ENCODE measurements at regions not wholly inside any gene's neighbourhood (a gene's known extent, or its start where the extent isn't known, plus 50 kb on each side); places are given as distances from the start of the nearest gene placed in this dataset.
"Not testable (repeated sequence)": the region's sequence is repeated elsewhere in the genome, so short reads cannot be mapped to it uniquely, and the experiment has no call there.

GRCh38 chr6:139474145-139475108 is 100.0 kb upstream of the CITED2 start:
- DNase-seq (ENCODE audit: low spot score): peak; percentile 89

GRCh38 chr6:139473731-139474130 is 99.3 kb upstream of the CITED2 start:
- peak; percentile 55 for DNase-seq (ENCODE audit: low spot score)

GRCh38 chr6:139473231-139473701 is 98.8 kb upstream of the CITED2 start:
- peak; percentile 83 for DNase-seq (ENCODE audit: low spot score)

- peak; percentile 39 for DNase-seq (ENCODE audit: low spot score)
Observed at GRCh38 chr6:139472351-139473015, 98.0 kb upstream of the CITED2 start.

DNA sequence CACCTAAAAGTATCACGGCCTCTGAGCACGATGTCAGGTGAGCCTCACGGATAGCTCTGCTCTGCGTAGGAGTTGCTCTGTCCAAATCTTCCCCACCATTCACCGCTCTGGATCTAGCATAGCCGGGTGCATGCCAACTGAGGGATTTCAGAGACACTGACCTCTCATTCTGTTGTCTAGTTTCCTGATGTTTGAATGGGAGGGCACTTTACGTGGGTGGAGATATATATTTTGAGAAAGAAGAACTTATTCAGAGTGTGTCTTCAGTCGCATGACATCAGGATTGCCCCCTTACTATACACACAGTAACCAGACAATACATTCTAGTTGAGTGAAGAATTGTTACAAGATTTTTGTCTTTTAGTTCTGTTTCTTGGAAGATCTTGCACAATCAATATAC is 96.5 kb upstream of the CITED2 start:
- no peak for DNase-seq (ENCODE audit: low spot score)

DNA sequence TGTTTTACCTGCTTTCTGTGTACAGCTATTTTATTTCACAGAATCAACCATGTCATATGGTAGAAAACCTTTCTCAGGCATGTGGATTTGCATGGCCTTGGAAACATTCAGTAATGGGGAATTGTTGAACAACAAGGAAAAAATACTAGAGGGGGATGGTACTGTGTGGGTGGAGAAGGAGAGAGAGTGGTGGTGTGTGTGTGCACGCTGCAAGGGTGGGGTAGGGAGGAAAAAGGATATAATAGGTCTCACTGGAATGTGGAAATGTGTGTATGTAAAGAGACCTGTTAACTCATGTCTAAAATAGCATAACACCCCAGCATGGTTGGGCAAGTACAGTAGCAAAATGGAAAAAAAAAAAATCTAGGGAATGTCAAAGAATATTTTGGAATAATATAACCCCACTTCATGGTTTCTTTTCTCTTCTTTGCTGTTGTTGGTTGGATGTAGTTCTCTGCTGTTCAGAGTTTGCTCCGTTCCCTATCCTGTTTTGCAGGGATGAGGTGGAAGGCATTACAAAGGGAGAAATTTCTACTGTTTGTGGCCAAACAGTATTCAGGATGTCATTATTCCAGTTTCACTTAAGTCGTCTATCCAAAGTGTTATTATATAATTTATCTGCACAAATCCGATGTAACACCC is 93.9 kb upstream of the CITED2 start:
- DNase-seq (ENCODE audit: low spot score): no peak

GRCh38 chr6:139457476-139457875 is 83.0 kb upstream of the CITED2 start:
- no peak for DNase-seq (ENCODE audit: low spot score)

- DNase-seq (ENCODE audit: low spot score): no peak
Observed at GRCh38 chr6:139452148-139452876, 77.9 kb upstream of the CITED2 start.

DNA sequence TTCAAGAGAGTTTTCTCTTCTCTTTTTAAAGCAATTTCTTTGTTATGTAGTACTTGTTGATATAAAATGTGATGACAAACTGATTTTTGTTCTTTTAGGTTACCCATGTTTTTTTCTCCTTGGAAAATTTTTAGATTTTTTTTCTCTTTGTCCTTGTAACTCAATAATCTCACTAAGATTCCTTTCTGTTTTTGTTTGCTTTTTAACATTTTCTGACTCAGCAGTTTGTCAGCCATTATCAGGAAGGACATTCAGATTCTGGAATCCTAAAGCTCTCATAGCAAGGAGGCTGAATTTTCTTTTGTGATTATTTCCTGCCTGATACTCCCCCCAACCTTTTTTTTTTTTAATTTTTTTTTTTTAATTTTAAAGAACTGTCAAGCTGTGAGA is 75.2 kb upstream of the CITED2 start:
- peak; percentile 57 for DNase-seq (ENCODE audit: low spot score)

GRCh38 chr6:139448998-139449610 is 74.7 kb upstream of the CITED2 start:
- DNase-seq (ENCODE audit: low spot score): no peak

DNA sequence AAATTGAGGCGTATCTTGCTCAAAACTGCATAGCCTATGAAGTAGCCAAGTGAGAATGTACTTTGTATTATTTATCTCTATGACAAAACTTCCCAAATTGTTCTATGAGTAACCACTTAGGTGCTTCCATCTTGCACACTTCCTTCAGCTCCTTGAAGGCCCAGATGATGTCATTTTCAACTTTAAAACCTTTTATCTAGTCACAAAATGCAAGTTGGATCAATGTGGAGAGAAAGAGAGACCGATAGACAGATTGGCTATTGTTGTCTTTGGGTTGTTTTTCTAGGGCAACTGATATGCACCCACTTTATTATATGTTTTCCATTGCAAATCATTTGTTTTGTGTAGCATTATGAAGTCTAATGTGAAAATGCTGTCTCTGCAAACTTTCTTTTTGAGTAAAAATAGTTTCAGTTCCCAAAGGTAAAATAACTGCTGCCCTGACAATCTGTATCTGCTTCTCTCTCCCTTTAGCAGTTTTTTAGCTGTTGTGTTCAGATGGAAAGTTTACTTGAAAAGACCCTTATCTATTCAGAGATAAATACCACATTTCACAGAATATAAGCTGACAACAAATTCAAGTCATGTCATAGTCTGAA is 73.7 kb upstream of the CITED2 start:
- peak; percentile 62 for DNase-seq (ENCODE audit: low spot score)

DNA sequence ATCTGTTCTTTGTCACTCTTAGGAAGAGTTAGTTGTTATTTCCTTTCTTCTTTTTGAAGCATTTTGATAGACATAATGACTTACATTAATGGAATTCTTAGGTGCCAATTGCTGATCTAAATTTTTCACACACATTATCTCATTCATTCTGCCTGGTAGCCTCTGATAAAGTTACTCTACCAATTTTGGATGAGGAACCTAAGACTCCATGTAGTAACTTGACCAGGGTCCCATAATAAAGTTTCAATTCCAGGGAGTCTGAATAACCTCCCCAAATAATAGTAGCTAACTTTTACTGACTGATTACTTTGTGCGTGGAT is 73.2 kb upstream of the CITED2 start:
- no peak for DNase-seq (ENCODE audit: low spot score)

DNA sequence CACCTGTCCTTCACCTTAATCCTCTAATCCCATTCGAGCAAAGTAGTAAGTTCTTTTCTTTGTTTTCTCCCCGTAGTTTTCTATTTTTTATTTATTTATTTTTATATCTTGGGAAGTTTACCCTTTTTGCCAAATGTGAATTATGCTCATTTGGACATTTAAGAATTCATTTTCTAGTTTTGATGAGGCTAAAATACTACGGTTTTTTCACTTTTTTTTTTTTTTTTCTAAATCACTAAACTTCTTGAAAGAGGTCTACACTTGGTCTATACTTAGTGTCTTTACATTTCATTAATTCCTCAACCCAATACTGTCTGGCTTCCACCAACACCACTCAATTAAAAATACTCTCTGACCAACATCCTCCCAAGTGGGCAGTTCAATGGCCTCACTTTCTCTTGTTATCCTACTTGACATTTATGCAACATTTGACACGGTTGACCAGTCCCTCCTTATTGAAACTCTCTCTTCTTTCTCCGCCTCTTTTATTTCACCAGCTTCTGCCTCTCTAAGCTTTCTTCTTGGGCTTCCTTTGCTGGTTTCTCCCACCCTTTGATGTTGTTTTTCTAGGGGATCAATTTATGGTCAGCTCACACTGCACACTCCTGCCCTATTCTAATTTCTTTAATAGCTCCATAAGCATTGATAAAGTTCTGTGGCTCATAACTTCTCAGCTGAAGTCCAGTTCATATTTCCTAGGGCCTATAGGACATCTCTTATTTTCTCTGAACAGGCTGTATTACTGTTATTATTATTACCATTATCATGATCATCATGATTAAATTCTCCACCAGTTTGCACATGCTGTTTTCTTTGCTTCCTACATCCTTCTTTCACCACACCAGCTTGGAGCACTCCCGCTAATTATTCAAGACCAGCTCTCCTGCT is 72.6 kb upstream of the CITED2 start:
- DNase-seq (ENCODE audit: low spot score): peak; percentile 59

GRCh38 chr6:139446138-139446715 is 71.8 kb upstream of the CITED2 start:
- peak; percentile 76 for DNase-seq (ENCODE audit: low spot score)

- DNase-seq (ENCODE audit: low spot score): not testable (repeated sequence)
Observed at GRCh38 chr6:139444273-139444787, 69.9 kb upstream of the CITED2 start.

DNA sequence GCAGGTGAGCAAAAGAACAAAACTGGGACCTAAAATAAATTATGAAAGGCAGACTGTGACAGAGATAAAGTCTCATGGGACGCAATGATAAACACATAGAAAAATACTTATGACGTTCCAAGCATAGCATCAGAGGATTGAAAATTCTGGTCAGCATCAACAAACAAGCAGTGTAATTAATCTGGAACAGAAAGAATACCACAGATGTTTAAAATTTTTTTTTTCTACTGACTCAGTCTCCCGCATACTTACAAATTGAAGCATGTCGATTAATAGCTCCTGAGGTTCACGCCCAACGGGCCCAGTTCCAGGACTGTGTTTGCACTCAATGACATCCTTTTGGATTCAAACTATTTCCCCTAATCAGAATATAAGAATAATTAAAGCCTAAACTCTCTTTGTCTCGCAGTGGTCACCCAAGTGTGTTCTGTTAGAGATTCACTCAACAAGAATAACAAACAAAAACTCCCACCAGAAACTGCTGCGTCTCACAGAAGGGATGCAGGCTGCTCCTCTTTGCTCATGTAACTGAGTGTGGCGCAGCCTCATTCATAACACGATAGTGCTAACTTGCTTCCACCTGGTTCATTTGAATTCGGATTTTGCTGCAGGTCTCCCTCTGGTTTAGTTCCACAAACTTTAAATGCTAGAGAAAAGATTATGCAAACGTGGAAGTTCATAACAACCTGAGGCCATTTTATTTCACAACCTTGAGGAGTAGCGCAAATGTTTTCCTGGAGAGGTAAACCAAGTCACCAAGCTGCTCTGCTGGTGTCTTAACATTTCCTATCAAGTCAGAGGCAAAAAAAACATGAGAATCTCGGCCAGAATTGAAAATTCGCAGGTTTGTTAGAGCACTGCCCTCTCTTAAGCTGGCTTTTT is 69.0 kb upstream of the CITED2 start:
- DNase-seq (ENCODE audit: low spot score): peak; percentile 68

GRCh38 chr6:139442188-139442671 is 67.8 kb upstream of the CITED2 start:
- DNase-seq (ENCODE audit: low spot score): peak; percentile 35

GRCh38 chr6:139439349-139439748 is 64.9 kb upstream of the CITED2 start:
- no peak for DNase-seq (ENCODE audit: low spot score)

All from hematopoietic multipotent progenitor cell treated with erythropoietin and hydrocortisone succinate and interleukin-3 and kit ligand, for 17 days (in vitro differentiated cells).